Heart left ventricle (tissue), 16 donors: ENCODE measurements at regions not wholly inside any gene's neighbourhood (a gene's known extent, or its start where the extent isn't known, plus 50 kb on each side); places are given as distances from the start of the nearest gene placed in this dataset.
"Not testable (repeated sequence)": the region's sequence is repeated elsewhere in the genome, so short reads cannot be mapped to it uniquely, and the experiment has no call there.

Source experiments
- ATAC-seq, 4 donors: fragments of 200-7000 bp; cut with Tn5 transposase; one replicate each; pipeline ENCODE4 v1.9.1; 2020 to 2022; ENCODE audit warnings: moderate library complexity in 4 of 4, mild to moderate bottlenecking in 3 of 4, moderate number of reproducible peaks in 1 of 4
- DNase-seq, 5 donors: peaks; one replicate each; pipeline ENCODE4 v3.0.0-alpha.2; 2020
- H3K27ac ChIP-seq, 12 donors: fragments of 200-600 bp; sonication (generic) in 4 of 12; one replicate each; pipeline versions ENCODE4 v1.5.0 to v1.8.0; 2016 to 2022; ENCODE audit warnings: mild to moderate bottlenecking in 2 of 12
- H3K27me3 ChIP-seq, 9 donors: fragments of 200-600 bp; sonication (generic) in 2 of 9; one replicate each; pipeline versions ENCODE4 v1.5.1 to v1.8.0; 2016 to 2022; ENCODE audit warnings: mild to moderate bottlenecking in 3 of 9
- H3K36me3 ChIP-seq, 9 donors: fragments of 200-600 bp; sonication (generic) in 2 of 9; one replicate each; pipeline versions ENCODE4 v1.5.0 to v1.8.0; 2018 to 2022; ENCODE audit warnings: mild to moderate bottlenecking in 2 of 9
- H3K4me1 ChIP-seq, 12 donors: fragments of 200-600 bp; sonication (generic) in 4 of 12; one replicate each; pipeline versions ENCODE4 v1.5.0 to v1.8.0; 2016 to 2022; ENCODE audit warnings: mild to moderate bottlenecking in 3 of 12
- H3K4me3 ChIP-seq, 12 donors: fragments of 200-600 bp; sonication (generic) in 4 of 12; one replicate each; pipeline versions ENCODE4 v1.5.0 to v1.8.0; 2017 to 2022; ENCODE audit warnings: mild to moderate bottlenecking in 9 of 12, moderate library complexity in 4 of 12
- H3K9me3 ChIP-seq, 12 donors: fragments of 200-600 bp; sonication (generic) in 4 of 12; one replicate each; pipeline versions ENCODE4 v1.5.0 to v1.8.0; 2016 to 2022; ENCODE audit warnings: mild to moderate bottlenecking in 1 of 12
- CTCF ChIP-seq, 12 donors: fragments of 200-600 bp; sonication (generic) in 4 of 12; IDR thresholded peaks; one replicate each; pipeline versions ENCODE4 v1.5.0 to v1.8.0; 2018 to 2022; ENCODE audit warnings: antibody characterized with exemption in 12 of 12, mild to moderate bottlenecking in 5 of 12
- POLR2A ChIP-seq, 2 donors: fragments of 450-650 bp; IDR thresholded peaks; one replicate each; pipeline ENCODE4 v1.6.1; 2017; ENCODE audit warnings: antibody characterized with exemption in 2 of 2, mild to moderate bottlenecking in 2 of 2, moderate library complexity in 2 of 2
- WGBS, 4 donors: extraction: QIAGEN DNeasy Blood & Tissue Kit in 2 of 4; methylation state at CpG; one replicate each; pipeline versions ENCODE4 v1.1.5 to v1.1.7; 2013 to 2018; 5-methylcytosine and 5-hydroxymethylcytosine counted together
- intact Hi-C, 10 donors: fragments of 100-400 bp; cut with DNase I; formaldehyde crosslinking; loops; one replicate each; pipeline versions ENCODE4 v1.11.1 to v1.14.2; 2022
- donor health status: ischemic (EF 13 %, LVEDD 7.1; RV severe dilation, severe dysfunction).
- donor health status: healthy with polysubstance abuse.
- donor health status: DM: no; HTN: yes; CAD: no.
- donor health status: DM: no; HTN: no; CAD: no.
- donor health status: ischemic (EF 25% LVEDD 6.9; RV normal size, moderate dysfunction).
- donor health status: ischemic (EF 25% LVEDD 5.7; RV mildly dilated, moderate dysfunction).
- donor health status: healthy.
- donor health status: DM: yes; HTN: yes; CAD: no.
- donor health status: ischemic (EF 35%, LVEDD 5.7; RV mildly dilated, moderate dysfunction).
- donor health status: nonischemic (EF 11% LVEDD 7.7; RV severe dilation, severe dysfunction).
- donor health status: DM: yes; HTN: yes; CAD: no.
- donor health status: PGD.
- donor health status: ischemic (EF 29% LVEDD 5.4; RV normal size, mild dysfunction).
- donor health status: nonischemic (EF 23%, LVEDD 6.1; RV moderate dilation, normal function).

DNA sequence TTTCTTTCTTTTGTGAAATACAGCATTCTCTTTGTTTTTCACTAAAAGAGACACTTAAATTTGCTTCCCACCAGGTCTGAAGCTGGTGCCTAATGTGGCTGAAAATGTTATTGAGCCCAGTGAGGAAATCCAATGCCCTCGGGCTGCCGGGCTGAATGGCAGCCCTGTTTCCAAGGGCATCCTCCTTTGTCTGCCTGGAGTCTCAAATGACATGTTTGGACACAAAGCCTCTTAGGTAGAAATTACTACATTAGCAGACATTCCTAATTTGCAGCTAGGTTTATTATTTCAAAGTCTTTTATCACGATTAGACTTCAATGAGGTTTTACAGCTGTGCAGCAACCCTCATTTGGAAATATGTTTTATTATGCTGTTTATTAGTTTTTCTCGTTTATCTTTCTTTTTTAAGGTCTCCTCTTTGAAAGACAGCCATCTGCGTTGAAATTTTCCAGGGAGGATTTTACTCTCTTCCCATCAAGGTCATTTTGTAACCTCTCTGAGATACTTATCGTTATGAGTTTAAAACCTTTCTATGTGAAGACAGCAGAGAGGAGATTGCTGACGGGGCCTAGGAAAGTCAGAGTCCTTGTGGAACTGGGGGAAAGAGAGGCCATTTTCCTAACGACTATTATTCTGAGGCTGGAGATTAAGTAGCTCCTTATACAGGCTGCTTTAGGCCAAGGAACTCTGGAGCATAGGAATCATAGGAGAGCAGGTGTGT lies 59.0 kb upstream of the ZNF532 start:
- ATAC-seq (no peak), DNase-seq (no peak)
- no peak overlapping the region for H3K27ac ChIP-seq
- intact Hi-C loops, result loop anchor here in 1 of 10 donors (5.0 kb wide), 1 partner anchor 37 kb away; no protein-coding TSS in a partner anchor
- peaks cover 0 to 7% (median 0%) of the 10 kb centered on the region in 12 donors for H3K9me3 ChIP-seq
- H3K4me3 ChIP-seq, result no peak overlapping the region
- H3K36me3 ChIP-seq, result no peaks in the 10 kb centered on the region
- H3K4me1 ChIP-seq, result no peaks in the 10 kb centered on the region
- H3K27me3 ChIP-seq, result no peaks in the 10 kb centered on the region
- no peak for TF ChIP-seq CTCF (IDR thresholded peaks at IDR 0.05)
- TF ChIP-seq POLR2A (IDR thresholded peaks at IDR 0.05), result no peak
- 63 to 73% (median 66%) methylated on average over 8 of the region's 8 CpGs for WGBS, 4 donors

DNA sequence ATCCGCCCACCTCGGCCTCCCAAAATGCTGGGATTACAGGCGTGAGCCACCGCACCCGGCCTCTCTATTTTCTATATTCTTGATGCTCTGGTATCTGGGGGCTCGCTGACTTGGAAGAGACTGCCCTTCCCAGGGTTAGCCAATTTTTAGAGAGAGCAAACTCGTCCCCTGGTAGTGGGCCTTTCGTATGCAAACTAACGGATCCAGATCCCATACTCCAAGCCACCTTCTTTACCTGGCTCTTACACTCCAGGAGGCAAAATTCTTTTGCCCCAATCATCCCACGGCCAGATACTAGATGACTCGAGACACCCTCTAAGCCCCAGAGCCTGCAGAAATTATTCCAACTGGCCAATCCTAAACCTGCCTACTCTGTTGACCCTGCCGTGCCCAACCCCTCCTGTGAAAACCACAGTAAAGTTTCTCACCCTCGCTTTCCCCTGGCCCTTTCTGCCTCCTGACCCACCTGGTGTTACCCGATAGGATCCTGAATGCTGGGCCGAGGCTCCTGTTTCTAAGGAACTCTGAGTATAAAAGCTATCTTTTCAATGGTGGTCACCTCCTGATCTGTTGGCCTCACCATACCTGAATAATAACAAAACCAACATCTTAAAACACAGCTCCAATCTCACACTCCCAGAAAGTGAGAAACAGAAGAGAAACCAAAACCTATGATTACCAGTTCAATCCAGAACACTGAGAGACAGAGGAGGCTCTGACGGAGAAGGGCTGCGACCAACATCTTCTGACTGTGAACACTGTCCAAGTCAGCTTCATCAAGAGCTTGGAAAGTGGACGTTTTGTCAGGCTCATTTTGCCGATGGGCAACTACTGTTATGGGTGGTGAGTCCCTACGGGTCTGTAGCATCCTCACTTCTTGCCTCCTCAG lies 57.6 kb upstream of the ZNF532 start:
- H3K36me3 ChIP-seq, result no peaks in the 10 kb centered on the region
- no peak overlapping the region for H3K27ac ChIP-seq
- no peak overlapping the region for H3K4me3 ChIP-seq
- DNase-seq (no peak), ATAC-seq (no peak)
- H3K9me3 ChIP-seq, result peaks cover 0 to 7% (median 0%) of the 10 kb centered on the region in 12 donors
- intact Hi-C loops, result loop anchor here in 1 of 10 donors (5.0 kb wide), 1 partner anchor 35 kb away; no protein-coding TSS in a partner anchor
- no peaks in the 10 kb centered on the region for H3K27me3 ChIP-seq
- 96% methylated on average over 20 of the region's 20 CpGs for WGBS, 4 donors
- TF ChIP-seq POLR2A (IDR thresholded peaks at IDR 0.05), result no peak
- TF ChIP-seq CTCF (IDR thresholded peaks at IDR 0.05), result no peak
- H3K4me1 ChIP-seq, result no peaks in the 10 kb centered on the region

DNA sequence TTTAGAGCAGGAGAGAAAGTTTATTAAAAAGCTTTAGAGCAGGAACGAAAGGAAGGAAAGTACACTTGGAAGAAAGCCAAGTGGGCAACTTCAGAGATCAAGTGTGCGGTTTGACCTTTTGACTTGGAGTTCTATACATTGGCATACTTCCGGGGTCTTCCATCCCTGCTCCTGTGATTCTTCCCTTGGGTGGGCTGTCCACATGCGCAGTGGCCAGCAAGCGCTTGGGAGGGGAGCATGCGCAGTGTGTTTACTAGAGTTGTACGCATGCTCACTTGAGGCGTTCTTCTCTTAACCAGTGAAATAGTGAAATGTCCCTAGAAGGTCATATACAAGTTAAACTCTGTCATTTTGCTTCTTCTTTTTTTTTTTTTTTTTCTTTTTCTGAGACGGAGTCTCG lies 56.9 kb upstream of the ZNF532 start:
- ATAC-seq, result no peak
- Histone ChIP-seq H3K4me3 (no peak overlapping the region), H3K27me3 (no peaks in the 10 kb centered on the region), H3K36me3 (no peaks in the 10 kb centered on the region), H3K4me1 (peaks cover 0 to 2% (median 0%) of the 10 kb centered on the region in 12 donors), H3K9me3 (peaks cover 0 to 7% (median 0%) of the 10 kb centered on the region in 12 donors), H3K27ac (no peak overlapping the region)
- intact Hi-C loops, result loop anchor here in 1 of 10 donors (5.0 kb wide), 1 partner anchor 35 kb away; no protein-coding TSS in a partner anchor
- no peak for DNase-seq
- WGBS, 4 donors, result 88 to 90% (median 89%) methylated on average over 10 of the region's 10 CpGs
- no peak for TF ChIP-seq POLR2A (IDR thresholded peaks at IDR 0.05)
- no peak for TF ChIP-seq CTCF (IDR thresholded peaks at IDR 0.05)

GRCh38 chr18:58808349-58808748 lies 56.3 kb upstream of the ZNF532 start:
- H3K4me1 ChIP-seq, result peaks cover 0 to 7% (median 0%) of the 10 kb centered on the region in 12 donors

GRCh38 chr18:58811859-58812258 lies 52.8 kb upstream of the ZNF532 start:
- 93 to 97% (median 96%) methylated on average over 13 of the region's 13 CpGs for WGBS, 4 donors
- H3K27me3 ChIP-seq, intact Hi-C loops, ATAC-seq, H3K36me3 ChIP-seq, H3K9me3 ChIP-seq, H3K4me3 ChIP-seq, DNase-seq, H3K4me1 ChIP-seq, H3K27ac ChIP-seq: not testable (repeated sequence)

More at GRCh38 chr18:58808349-58808748, 56.3 kb upstream of the ZNF532 start:
- TF ChIP-seq POLR2A (IDR thresholded peaks at IDR 0.05) (no peak), CTCF (IDR thresholded peaks at IDR 0.05) (no peak)
- Histone ChIP-seq H3K4me3 (no peak overlapping the region), H3K9me3 (peaks cover 0 to 6% (median 0%) of the 10 kb centered on the region in 12 donors), H3K27me3 (no peaks in the 10 kb centered on the region), H3K36me3 (no peaks in the 10 kb centered on the region), H3K27ac (no peak overlapping the region)
- ATAC-seq, result no peak
- intact Hi-C loops, result loop anchor here in 1 of 10 donors (5.0 kb wide), 1 partner anchor 34 kb away; no protein-coding TSS in a partner anchor
- 87 to 94% (median 91%) methylated on average over 10 of the region's 10 CpGs for WGBS, 4 donors
- no peak for DNase-seq
